ENCODE measurements at regions not wholly inside any gene's neighbourhood (a gene's known extent, or its start where the extent isn't known, plus 50 kb on each side); places are given as distances from the start of the nearest gene placed in this dataset.

DNA sequence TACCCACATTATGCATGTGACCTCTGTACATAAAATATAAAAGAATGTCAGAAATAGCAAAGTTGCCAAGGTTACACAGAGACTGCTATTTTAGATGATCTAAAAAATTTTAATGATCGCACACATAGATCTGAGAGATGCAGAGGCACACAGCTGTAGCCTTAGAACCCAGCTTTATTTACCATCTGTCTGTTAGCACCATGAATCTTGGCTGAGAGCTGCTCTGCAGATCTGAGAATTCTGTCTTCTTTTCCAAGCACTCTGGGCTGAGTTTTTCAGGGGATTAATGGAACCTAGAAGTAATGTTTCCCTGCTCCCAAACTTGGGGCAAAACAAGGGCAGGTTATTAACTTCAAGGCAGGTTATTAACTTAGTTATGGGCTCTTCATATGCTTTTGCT lies 248.7 kb upstream of the JAG1 start:
- WGBS, 2 donors (ENCODE audit: extremely low coverage in 2 of 2, insufficient read length in 2 of 2, insufficient replicate concordance in 1 of 2), result no CpG with 5 or more reads among the region's 1 CpG
- H4K8ac ChIP-seq (ENCODE audit: low read depth, low read length), result no peak overlapping the region
- no peak overlapping the region for H2AK5ac ChIP-seq (ENCODE audit: low read depth, low read length)
- peaks cover 0 to 5% of the 10 kb centered on the region in 2 donors for H3K4me1 ChIP-seq (ENCODE audit: control insufficient read depth in 2 of 2, insufficient read depth in 1 of 2, low read depth in 1 of 2, low read length in 2 of 2)
- H3K14ac ChIP-seq (ENCODE audit: low read length), result no peak overlapping the region
- DNase-seq (ENCODE audit: low spot score), result no peak
- H2BK12ac ChIP-seq (ENCODE audit: low read length), result no peak overlapping the region
- H3K4ac ChIP-seq (ENCODE audit: low read length), result no peak overlapping the region
- no peaks in the 10 kb centered on the region for H3K79me1 ChIP-seq (ENCODE audit: low read depth, low read length)
- H3K18ac ChIP-seq (ENCODE audit: low read length), result no peak overlapping the region
- H3K23ac ChIP-seq (ENCODE audit: low read depth, low read length, poor library complexity), result no peak overlapping the region
- no peak overlapping the region for H3K27ac ChIP-seq (replicated peaks; ENCODE audit: low read length)
- no peak overlapping the region for H4K91ac ChIP-seq (ENCODE audit: low read depth, low read length, poor library complexity)
- H3K27me3 ChIP-seq (ENCODE audit: control insufficient read depth in 3 of 3, insufficient read depth in 3 of 3, low read depth in 1 of 3, low read length in 3 of 3), result no peaks in the 10 kb centered on the region
- peak overlapping the region; percentile 51 for H2AFZ ChIP-seq (ENCODE audit: low read length)
- H2BK5ac ChIP-seq (ENCODE audit: low read length), result no peak overlapping the region
- H3K9me3 ChIP-seq (replicated peaks in 1 of 2; ENCODE audit: control insufficient read depth in 2 of 2, insufficient read depth in 1 of 2, low read depth in 1 of 2, low read length in 2 of 2), result no peaks in the 10 kb centered on the region
- no peak overlapping the region for H3K9ac ChIP-seq (ENCODE audit: low read depth, low read length, poor library complexity)
- no peak overlapping the region for H3K4me3 ChIP-seq (ENCODE audit: low read length in 2 of 2)
- no peak overlapping the region for H2BK120ac ChIP-seq (ENCODE audit: low read depth, low read length)
- no peak overlapping the region for H3K4me2 ChIP-seq (ENCODE audit: insufficient read depth, low read length, poor library complexity, severe bottlenecking)
- H2BK15ac ChIP-seq (ENCODE audit: low read length), result no peak overlapping the region
- no peaks in the 10 kb centered on the region for H3K36me3 ChIP-seq (replicated peaks in 1 of 2; ENCODE audit: control insufficient read depth in 2 of 2, insufficient read depth in 2 of 2, low read length in 2 of 2)

DNA sequence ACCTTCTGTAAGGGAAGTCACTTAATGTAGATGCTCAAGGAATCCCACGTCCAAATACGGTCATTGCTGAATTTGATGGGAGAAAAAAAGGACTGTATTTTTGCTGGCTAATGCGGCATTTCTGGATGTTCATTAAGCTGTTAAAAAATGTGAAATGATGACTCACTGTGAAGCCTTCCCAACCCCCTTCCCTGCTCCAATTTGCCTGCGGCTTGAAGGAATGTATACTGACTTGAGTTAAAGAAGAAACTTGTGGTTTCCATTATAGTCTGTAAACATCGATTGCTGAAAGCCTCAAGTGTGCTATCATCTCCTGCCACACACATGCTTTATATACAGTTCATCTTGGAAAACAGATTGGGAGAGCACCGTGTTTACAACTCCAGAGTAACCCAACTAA lies 249.1 kb upstream of the JAG1 start:
- H2BK12ac ChIP-seq (ENCODE audit: low read length), result no peak overlapping the region
- H2BK5ac ChIP-seq (ENCODE audit: low read length), result no peak overlapping the region
- no peak overlapping the region for H3K14ac ChIP-seq (ENCODE audit: low read length)
- H3K9me3 ChIP-seq (replicated peaks in 1 of 2; ENCODE audit: control insufficient read depth in 2 of 2, insufficient read depth in 1 of 2, low read depth in 1 of 2, low read length in 2 of 2), result no peaks in the 10 kb centered on the region
- H3K4me2 ChIP-seq (ENCODE audit: insufficient read depth, low read length, poor library complexity, severe bottlenecking), result no peak overlapping the region
- peaks cover 0 to 5% of the 10 kb centered on the region in 2 donors for H3K4me1 ChIP-seq (ENCODE audit: control insufficient read depth in 2 of 2, insufficient read depth in 1 of 2, low read depth in 1 of 2, low read length in 2 of 2)
- H2BK120ac ChIP-seq (ENCODE audit: low read depth, low read length), result no peak overlapping the region
- H2AFZ ChIP-seq (ENCODE audit: low read length), result peak overlapping the region; percentile 51
- DNase-seq (ENCODE audit: low spot score), result no peak
- no peak overlapping the region for H4K91ac ChIP-seq (ENCODE audit: low read depth, low read length, poor library complexity)
- no peak overlapping the region for H3K4ac ChIP-seq (ENCODE audit: low read length)
- H2BK15ac ChIP-seq (ENCODE audit: low read length), result no peak overlapping the region
- no CpG with 5 or more reads among the region's 6 CpGs for WGBS, 2 donors (ENCODE audit: extremely low coverage in 2 of 2, insufficient read length in 2 of 2, insufficient replicate concordance in 1 of 2)
- H3K9ac ChIP-seq (ENCODE audit: low read depth, low read length, poor library complexity), result no peak overlapping the region
- no peak overlapping the region for H4K8ac ChIP-seq (ENCODE audit: low read depth, low read length)
- no peak overlapping the region for H3K27ac ChIP-seq (replicated peaks; ENCODE audit: low read length)
- no peak overlapping the region for H3K18ac ChIP-seq (ENCODE audit: low read length)
- H3K27me3 ChIP-seq (ENCODE audit: control insufficient read depth in 3 of 3, insufficient read depth in 3 of 3, low read depth in 1 of 3, low read length in 3 of 3), result no peaks in the 10 kb centered on the region
- no peak overlapping the region for H3K4me3 ChIP-seq (ENCODE audit: low read length in 2 of 2)
- H3K36me3 ChIP-seq (replicated peaks in 1 of 2; ENCODE audit: control insufficient read depth in 2 of 2, insufficient read depth in 2 of 2, low read length in 2 of 2), result no peaks in the 10 kb centered on the region
- H2AK5ac ChIP-seq (ENCODE audit: low read depth, low read length), result no peak overlapping the region
- H3K79me1 ChIP-seq (ENCODE audit: low read depth, low read length), result no peaks in the 10 kb centered on the region
- no peak overlapping the region for H3K23ac ChIP-seq (ENCODE audit: low read depth, low read length, poor library complexity)

DNA sequence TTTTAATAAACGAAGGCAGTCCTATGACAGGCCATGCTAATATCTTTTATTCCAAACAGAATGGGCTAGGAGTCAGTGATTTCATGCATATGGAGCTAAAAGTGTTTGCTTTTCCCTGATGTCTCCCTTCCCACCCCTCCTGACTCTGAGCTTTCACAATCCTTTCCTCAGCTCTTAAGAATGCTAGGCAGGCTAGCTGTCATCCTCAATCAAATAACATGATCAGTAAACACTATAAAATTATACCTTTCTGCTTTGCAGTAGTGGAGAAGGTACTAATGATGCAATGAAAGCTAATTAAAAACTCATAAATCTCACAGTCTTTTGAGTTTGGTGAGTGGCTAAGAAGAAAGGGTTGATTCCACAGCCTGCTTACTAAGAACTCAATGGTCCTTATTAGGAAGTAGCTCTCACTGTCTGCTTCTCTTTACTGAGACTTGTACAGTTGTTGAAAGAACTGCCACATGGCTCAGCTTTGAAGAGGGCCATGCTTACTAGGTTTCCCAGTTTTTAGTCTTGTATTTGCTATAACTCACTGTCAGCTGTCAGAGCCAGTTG lies 250.9 kb upstream of the JAG1 start:
- Histone ChIP-seq H2AK5ac (ENCODE audit: low read depth, low read length) (no peak overlapping the region), H3K79me1 (ENCODE audit: low read depth, low read length) (no peaks in the 10 kb centered on the region), H3K4me2 (ENCODE audit: insufficient read depth, low read length, poor library complexity, severe bottlenecking) (no peak overlapping the region), H2BK5ac (ENCODE audit: low read length) (no peak overlapping the region), H3K4me3 (ENCODE audit: low read length in 2 of 2) (no peak overlapping the region), H3K14ac (ENCODE audit: low read length) (no peak overlapping the region), H2BK12ac (ENCODE audit: low read length) (no peak overlapping the region), H3K4ac (ENCODE audit: low read length) (no peak overlapping the region), H4K91ac (ENCODE audit: low read depth, low read length, poor library complexity) (no peak overlapping the region), H3K36me3 (replicated peaks in 1 of 2; ENCODE audit: control insufficient read depth in 2 of 2, insufficient read depth in 2 of 2, low read length in 2 of 2) (no peaks in the 10 kb centered on the region), H3K4me1 (ENCODE audit: control insufficient read depth in 2 of 2, insufficient read depth in 1 of 2, low read depth in 1 of 2, low read length in 2 of 2) (peaks cover 0 to 5% of the 10 kb centered on the region in 2 donors), H2BK15ac (ENCODE audit: low read length) (no peak overlapping the region), H3K27ac (replicated peaks; ENCODE audit: low read length) (no peak overlapping the region), H3K18ac (ENCODE audit: low read length) (no peak overlapping the region), H3K9ac (ENCODE audit: low read depth, low read length, poor library complexity) (no peak overlapping the region), H2AFZ (ENCODE audit: low read length) (no peak overlapping the region), H2BK120ac (ENCODE audit: low read depth, low read length) (no peak overlapping the region), H3K27me3 (ENCODE audit: control insufficient read depth in 3 of 3, insufficient read depth in 3 of 3, low read depth in 1 of 3, low read length in 3 of 3) (no peaks in the 10 kb centered on the region), H3K9me3 (replicated peaks in 1 of 2; ENCODE audit: control insufficient read depth in 2 of 2, insufficient read depth in 1 of 2, low read depth in 1 of 2, low read length in 2 of 2) (no peaks in the 10 kb centered on the region), H3K23ac (ENCODE audit: low read depth, low read length, poor library complexity) (no peak overlapping the region), H4K8ac (ENCODE audit: low read depth, low read length) (no peak overlapping the region)
- DNase-seq (ENCODE audit: low spot score), result no peak
- WGBS, 2 donors (ENCODE audit: extremely low coverage in 2 of 2, insufficient read length in 2 of 2, insufficient replicate concordance in 1 of 2), result no CpG with 5 or more reads among the region's 1 CpG

DNA sequence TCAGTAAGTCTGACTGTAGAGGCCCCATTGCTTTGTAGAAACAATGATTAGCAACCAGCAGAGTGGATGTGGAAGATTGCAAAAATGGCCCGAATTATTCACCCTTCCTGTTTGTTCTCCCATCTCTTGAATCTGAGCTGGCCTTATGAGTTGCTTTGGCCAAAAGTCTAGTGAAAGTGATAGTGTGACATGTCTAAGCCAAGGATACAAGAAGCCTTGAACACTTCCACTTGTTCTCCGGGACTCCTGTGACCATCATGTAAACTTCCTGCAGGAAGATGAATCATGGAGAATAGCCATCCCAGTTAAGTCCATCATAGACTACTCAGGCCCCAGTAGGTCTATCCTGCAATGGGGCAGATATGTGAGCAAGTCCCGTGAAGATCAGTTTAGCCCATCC lies 252.0 kb upstream of the JAG1 start:
- Histone ChIP-seq H3K4me3 (ENCODE audit: low read length in 2 of 2) (no peak overlapping the region), H2BK5ac (ENCODE audit: low read length) (no peak overlapping the region), H2BK12ac (ENCODE audit: low read length) (no peak overlapping the region), H4K91ac (ENCODE audit: low read depth, low read length, poor library complexity) (no peak overlapping the region), H3K27ac (replicated peaks; ENCODE audit: low read length) (no peak overlapping the region), H3K27me3 (ENCODE audit: control insufficient read depth in 3 of 3, insufficient read depth in 3 of 3, low read depth in 1 of 3, low read length in 3 of 3) (no peaks in the 10 kb centered on the region), H3K23ac (ENCODE audit: low read depth, low read length, poor library complexity) (no peak overlapping the region), H4K8ac (ENCODE audit: low read depth, low read length) (no peak overlapping the region), H3K36me3 (replicated peaks in 1 of 2; ENCODE audit: control insufficient read depth in 2 of 2, insufficient read depth in 2 of 2, low read length in 2 of 2) (no peaks in the 10 kb centered on the region), H2BK120ac (ENCODE audit: low read depth, low read length) (no peak overlapping the region), H2BK15ac (ENCODE audit: low read length) (no peak overlapping the region), H3K4ac (ENCODE audit: low read length) (no peak overlapping the region), H3K4me1 (ENCODE audit: control insufficient read depth in 2 of 2, insufficient read depth in 1 of 2, low read depth in 1 of 2, low read length in 2 of 2) (peaks cover 0 to 5% of the 10 kb centered on the region in 2 donors), H3K18ac (ENCODE audit: low read length) (no peak overlapping the region), H2AK5ac (ENCODE audit: low read depth, low read length) (no peak overlapping the region), H2AFZ (ENCODE audit: low read length) (no peak overlapping the region), H3K4me2 (ENCODE audit: insufficient read depth, low read length, poor library complexity, severe bottlenecking) (no peak overlapping the region), H3K14ac (ENCODE audit: low read length) (no peak overlapping the region), H3K79me1 (ENCODE audit: low read depth, low read length) (no peaks in the 10 kb centered on the region), H3K9ac (ENCODE audit: low read depth, low read length, poor library complexity) (no peak overlapping the region), H3K9me3 (replicated peaks in 1 of 2; ENCODE audit: control insufficient read depth in 2 of 2, insufficient read depth in 1 of 2, low read depth in 1 of 2, low read length in 2 of 2) (no peaks in the 10 kb centered on the region)
- DNase-seq (ENCODE audit: low spot score), result no peak
- no CpG with 5 or more reads among the region's 3 CpGs for WGBS, 2 donors (ENCODE audit: extremely low coverage in 2 of 2, insufficient read length in 2 of 2, insufficient replicate concordance in 1 of 2)

Measured in neuronal stem cell (in vitro differentiated cells).